ENCODE measurements at regions not wholly inside any gene's neighbourhood (a gene's known extent, or its start where the extent isn't known, plus 50 kb on each side); places are given as distances from the start of the nearest gene placed in this dataset.

DNA sequence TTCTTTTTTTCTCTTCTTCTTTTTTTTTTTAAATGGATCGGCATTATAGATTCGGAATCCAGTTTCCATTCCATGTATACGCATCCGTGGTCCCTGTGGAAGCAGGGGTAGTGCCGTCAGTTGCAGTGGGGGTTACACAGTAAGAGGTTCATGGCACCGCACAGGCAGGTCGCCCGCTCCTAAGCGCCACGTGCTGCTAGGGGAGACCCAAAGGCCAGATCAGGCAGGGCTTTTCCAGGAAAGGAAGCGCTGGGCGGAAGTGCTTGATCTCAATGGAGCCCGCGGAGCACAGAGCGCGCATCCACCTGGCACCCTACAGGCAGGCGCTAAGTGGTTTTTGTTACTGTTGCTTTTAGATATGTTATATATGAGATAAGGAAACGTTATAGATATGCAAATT, 174.8 kb upstream of the OR13F1 start:
- TF ChIP-seq, protein P1, sequence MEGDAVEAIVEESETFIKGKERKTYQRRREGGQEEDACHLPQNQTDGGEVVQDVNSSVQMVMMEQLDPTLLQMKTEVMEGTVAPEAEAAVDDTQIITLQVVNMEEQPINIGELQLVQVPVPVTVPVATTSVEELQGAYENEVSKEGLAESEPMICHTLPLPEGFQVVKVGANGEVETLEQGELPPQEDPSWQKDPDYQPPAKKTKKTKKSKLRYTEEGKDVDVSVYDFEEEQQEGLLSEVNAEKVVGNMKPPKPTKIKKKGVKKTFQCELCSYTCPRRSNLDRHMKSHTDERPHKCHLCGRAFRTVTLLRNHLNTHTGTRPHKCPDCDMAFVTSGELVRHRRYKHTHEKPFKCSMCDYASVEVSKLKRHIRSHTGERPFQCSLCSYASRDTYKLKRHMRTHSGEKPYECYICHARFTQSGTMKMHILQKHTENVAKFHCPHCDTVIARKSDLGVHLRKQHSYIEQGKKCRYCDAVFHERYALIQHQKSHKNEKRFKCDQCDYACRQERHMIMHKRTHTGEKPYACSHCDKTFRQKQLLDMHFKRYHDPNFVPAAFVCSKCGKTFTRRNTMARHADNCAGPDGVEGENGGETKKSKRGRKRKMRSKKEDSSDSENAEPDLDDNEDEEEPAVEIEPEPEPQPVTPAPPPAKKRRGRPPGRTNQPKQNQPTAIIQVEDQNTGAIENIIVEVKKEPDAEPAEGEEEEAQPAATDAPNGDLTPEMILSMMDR (conservative IDR thresholded peaks at IDR 0.05; ENCODE audit: low read depth, low read length), result no peak
- no peak overlapping the region for H3K4me3 ChIP-seq (ENCODE audit: low read depth, low read length)
- no peak for DNase-seq (ENCODE audit: low read depth)

DNA sequence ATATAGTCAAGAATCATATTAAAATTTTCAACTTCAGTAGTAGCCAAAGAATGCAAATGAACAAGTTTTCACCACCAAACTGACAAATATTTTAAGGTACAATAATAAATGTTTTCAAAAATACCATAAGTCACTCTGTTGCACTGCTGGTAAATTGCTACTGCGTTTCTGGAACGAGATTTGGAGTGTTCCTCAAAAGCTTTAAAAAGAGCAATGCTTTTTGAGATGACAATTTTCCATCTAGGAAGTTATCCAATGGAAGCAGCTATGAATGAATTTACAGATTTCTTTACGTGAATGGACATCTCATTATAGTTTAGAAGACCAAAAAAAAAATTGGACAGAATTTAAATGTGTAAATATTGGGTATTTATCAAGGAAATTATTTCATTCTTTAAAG, 173.2 kb upstream of the OR13F1 start:
- H3K4me3 ChIP-seq (ENCODE audit: low read depth, low read length), result no peak overlapping the region
- no peak for DNase-seq (ENCODE audit: low read depth)
- TF ChIP-seq, protein P1 (conservative IDR thresholded peaks at IDR 0.05; ENCODE audit: low read depth, low read length), result no peak

DNA sequence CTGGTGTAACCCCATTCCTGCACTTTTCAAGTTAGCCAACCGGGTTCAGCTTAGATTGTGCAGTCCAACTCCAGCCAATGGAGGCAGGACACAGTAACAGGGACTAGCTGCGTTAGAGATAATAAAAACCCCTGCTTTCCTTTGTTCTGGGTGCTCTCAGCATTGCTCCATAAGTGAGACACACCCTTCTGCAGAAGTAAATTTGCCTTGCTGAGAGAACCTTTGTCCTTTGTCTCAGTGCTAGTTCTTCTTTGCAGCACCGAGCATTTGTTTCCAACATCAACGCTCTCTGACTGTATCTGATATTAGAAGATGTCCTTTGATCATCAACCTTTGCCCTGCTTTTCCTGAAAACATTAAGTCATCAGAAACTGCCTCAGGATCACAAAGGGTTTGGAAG, 169.5 kb upstream of the OR13F1 start:
- DNase-seq (ENCODE audit: low read depth), result no peak
- TF ChIP-seq, protein P1 (conservative IDR thresholded peaks at IDR 0.05; ENCODE audit: low read depth, low read length), result no peak
- H3K4me3 ChIP-seq (ENCODE audit: low read depth, low read length), result no peak overlapping the region

DNA sequence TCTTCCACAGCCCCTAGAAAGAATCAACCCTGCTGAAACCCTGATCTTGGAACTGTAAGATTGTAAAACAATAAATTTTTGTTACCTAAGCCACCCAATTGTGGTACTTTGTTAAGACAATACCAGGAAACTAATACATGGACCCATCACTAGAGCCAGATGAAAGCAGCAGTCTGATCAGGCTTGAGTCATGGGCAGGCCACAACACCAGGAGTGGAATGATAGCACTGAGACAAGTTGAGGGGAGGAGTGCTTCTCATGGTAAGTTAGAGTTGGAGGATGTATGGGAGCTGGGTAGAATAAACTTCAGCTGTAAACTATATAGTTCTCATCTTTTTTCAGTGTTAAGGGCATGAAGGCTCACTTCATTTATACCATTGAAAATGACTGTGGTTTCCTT, 164.4 kb upstream of the OR13F1 start:
- DNase-seq (ENCODE audit: low read depth), result no peak
- TF ChIP-seq, protein P1 (conservative IDR thresholded peaks at IDR 0.05; ENCODE audit: low read depth, low read length), result no peak
- no peak overlapping the region for H3K4me3 ChIP-seq (ENCODE audit: low read depth, low read length)

DNA sequence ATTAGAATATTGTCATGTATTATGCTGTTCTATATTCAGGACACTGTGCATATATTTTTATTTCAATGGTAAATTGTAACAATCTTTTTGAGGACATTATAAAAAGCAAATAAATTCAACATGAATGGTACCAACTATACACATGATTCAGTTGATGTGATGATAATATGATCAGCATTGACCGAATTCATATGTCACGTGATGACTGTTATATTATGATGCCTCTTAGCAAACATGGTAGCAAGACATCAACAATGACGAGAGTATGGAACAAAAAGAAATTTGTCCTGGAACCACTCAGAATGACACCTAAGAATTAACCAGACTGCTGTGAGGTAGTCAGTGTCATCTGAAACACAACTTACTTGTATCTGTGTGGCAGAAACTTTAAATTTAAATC, 161.5 kb upstream of the OR13F1 start:
- no peak for DNase-seq (ENCODE audit: low read depth)
- H3K4me3 ChIP-seq (ENCODE audit: low read depth, low read length), result no peak overlapping the region
- TF ChIP-seq, protein P1 (conservative IDR thresholded peaks at IDR 0.05; ENCODE audit: low read depth, low read length), result no peak

DNA sequence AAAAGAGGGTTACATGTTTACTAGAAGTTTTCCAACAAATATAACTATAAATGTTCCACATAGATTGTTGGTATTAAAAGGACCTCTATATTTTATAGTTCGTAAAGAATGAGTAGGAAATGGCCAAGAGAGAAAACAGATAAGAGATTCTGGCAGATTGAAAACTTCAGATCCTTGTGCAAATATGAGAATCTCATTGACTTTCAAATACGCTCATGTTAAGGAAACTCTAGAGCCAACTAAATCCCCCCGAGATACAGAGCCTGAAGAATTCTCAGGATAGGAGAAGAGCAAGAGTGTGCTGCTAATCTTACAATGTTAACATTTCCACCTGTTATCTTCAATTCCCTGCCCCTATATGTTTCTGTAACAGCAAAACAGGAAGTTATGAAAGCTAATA, 159.0 kb upstream of the OR13F1 start:
- no peak overlapping the region for H3K4me3 ChIP-seq (ENCODE audit: low read depth, low read length)
- DNase-seq (ENCODE audit: low read depth), result no peak
- TF ChIP-seq, protein P1 (conservative IDR thresholded peaks at IDR 0.05; ENCODE audit: low read depth, low read length), result no peak

DNA sequence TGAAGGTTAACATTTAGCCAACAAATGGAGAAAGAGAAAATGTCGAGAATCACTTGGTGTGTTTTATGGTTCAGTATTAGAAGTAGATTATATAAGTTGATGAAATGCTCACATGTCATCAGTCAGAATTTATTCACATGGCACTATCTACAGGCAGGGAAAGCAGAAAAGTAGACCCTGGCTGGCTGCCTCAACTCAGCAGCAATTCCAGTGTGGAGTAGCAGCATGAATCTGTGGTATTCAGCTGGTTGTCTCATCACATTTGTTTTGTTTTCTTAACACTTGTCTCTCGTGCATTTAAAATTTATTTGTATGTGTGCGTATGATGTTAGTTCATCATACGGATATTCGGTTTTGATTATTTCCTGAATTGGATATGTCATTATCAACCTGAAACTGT, 153.5 kb upstream of the OR13F1 start:
- no peak for DNase-seq (ENCODE audit: low read depth)
- TF ChIP-seq, protein P1 (conservative IDR thresholded peaks at IDR 0.05; ENCODE audit: low read depth, low read length), result no peak
- no peak overlapping the region for H3K4me3 ChIP-seq (ENCODE audit: low read depth, low read length)
